ENCODE measurements at regions not wholly inside any gene's neighbourhood (a gene's known extent, or its start where the extent isn't known, plus 50 kb on each side); places are given as distances from the start of the nearest gene placed in this dataset.

GRCh38 chr3:82100378-82100777 lies 338.9 kb upstream of the GBE1 start:
- TF ChIP-seq POLR2A (IDR thresholded peaks at IDR 0.05; ENCODE audit: low read depth, low read length) = no peak
- TF ChIP-seq POLR2AphosphoS5 (IDR thresholded peaks at IDR 0.05; ENCODE audit: low read depth, low read length) = no peak

All from GM12891 (cell line).